ENCODE measurements at regions not wholly inside any gene's neighbourhood (a gene's known extent, or its start where the extent isn't known, plus 50 kb on each side); places are given as distances from the start of the nearest gene placed in this dataset.

- TF ChIP-seq CTCF (IDR thresholded peaks at IDR 0.05; ENCODE audit: low read depth, low read length), result no peak
- DNase-seq (ENCODE audit: low read depth in 2 of 2), result no peak
- H3K4me3 ChIP-seq (replicated peaks in 1 of 2; ENCODE audit: low read depth in 2 of 2, low read length in 2 of 2), result no peak overlapping the region
Measured at GRCh38 chr7:25772802-25773201, 379.2 kb upstream of the NFE2L3 start.

DNA sequence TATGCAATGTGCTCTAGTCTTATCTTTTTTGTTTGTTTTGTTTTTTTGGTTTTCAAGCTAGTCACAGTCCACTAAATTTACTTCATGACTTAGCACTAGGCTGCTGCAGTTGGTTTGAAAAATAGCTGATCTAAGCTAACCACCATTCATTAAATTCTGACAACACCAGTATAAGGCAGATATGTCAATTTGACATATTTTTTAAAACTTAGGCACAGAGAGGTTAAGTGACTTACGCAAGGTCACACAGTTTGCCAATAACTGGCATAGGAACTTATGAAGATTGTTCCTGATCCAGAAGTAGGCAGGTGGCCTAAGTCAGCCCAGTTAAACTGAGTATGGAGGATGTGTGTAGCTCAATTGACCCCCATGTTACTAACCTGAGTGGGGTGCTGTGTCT is 377.3 kb upstream of the NFE2L3 start:
- DNase-seq (ENCODE audit: low read depth in 2 of 2), result no peak
- no peak overlapping the region for H3K4me3 ChIP-seq (replicated peaks in 1 of 2; ENCODE audit: low read depth in 2 of 2, low read length in 2 of 2)
- TF ChIP-seq CTCF (IDR thresholded peaks at IDR 0.05; ENCODE audit: low read depth, low read length), result no peak

DNA sequence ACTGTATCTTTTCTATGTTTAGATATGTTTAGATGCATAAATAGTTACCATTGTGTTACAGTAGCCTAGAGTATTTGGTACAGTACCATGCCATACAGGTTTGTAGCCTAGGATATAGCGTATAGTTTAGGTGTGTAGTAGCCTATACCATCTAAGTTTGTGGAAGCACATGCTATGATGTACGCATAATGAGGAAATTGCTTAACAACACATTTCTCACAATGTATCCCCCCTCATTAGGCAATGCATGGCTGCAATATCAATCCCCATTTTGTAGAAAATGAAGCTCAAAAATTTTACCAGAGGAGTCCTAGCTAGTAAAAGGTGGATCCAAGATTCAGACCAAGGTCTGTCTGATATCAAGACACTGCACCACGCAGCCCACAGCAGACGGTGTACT is 376.4 kb upstream of the NFE2L3 start:
- no peak for TF ChIP-seq CTCF (IDR thresholded peaks at IDR 0.05; ENCODE audit: low read depth, low read length)
- no peak for DNase-seq (ENCODE audit: low read depth in 2 of 2)
- H3K4me3 ChIP-seq (replicated peaks in 1 of 2; ENCODE audit: low read depth in 2 of 2, low read length in 2 of 2), result no peak overlapping the region

DNA sequence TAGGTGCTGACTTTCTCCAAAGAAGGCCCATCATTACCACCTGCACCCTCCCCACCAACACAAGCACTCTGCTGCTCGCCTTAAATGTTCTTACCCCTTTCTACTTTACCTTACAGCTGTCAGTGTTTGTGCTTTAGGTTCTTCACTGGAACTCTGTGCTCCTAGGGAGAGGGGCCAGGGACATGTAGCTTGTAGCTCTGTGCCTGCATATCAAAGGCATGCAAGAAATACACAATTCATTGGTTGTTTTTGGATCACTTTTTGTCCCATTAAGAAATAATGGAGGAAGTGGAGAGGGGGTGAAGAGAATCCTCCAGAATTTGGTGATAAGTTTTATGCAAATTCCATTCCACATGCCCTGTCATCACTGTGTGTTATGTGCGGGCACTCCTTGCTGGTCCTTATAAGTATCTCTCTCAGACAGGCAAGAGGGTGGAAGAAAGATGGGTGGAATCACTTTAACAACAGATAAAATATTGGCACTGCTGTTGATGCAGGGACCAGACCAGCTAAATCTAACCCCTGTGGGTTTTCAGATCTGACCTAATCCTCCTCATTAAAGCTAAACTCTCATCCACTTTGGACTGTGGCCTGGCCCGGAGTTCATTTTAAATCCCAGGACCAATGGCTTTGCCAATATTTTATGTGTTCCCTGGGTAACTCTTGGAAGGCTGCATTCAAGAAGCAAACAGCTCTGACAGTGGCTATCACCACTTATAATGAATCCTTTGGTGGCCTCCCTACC is 375.8 kb upstream of the NFE2L3 start:
- no peak for TF ChIP-seq CTCF (IDR thresholded peaks at IDR 0.05; ENCODE audit: low read depth, low read length)
- H3K4me3 ChIP-seq (replicated peaks in 1 of 2; ENCODE audit: low read depth in 2 of 2, low read length in 2 of 2), result no peak overlapping the region
- no peak for DNase-seq (ENCODE audit: low read depth in 2 of 2)

DNA sequence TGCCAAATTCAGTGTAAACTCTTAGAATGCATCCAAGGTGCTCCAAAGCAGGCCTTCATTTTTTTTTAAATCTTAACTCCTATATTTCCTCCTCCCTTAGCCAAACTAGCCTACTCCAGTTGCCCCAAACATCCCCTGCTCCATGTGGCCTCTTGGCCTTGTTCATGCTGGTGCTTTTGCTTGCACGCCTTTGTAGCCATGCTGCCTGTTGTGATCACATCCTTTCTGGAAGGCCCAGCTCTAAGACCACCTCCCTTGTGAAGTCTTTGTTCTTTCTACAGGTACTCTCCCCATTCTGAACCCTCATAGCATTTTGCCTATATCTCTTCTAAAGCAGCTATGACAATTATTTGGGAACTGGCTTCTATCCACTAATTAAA is 375.3 kb upstream of the NFE2L3 start:
- no peak for TF ChIP-seq CTCF (IDR thresholded peaks at IDR 0.05; ENCODE audit: low read depth, low read length)
- no peak for DNase-seq (ENCODE audit: low read depth in 2 of 2)
- no peak overlapping the region for H3K4me3 ChIP-seq (replicated peaks in 1 of 2; ENCODE audit: low read depth in 2 of 2, low read length in 2 of 2)

GRCh38 chr7:25777969-25778708 is 373.9 kb upstream of the NFE2L3 start:
- DNase-seq (ENCODE audit: low read depth in 2 of 2), result no peak
- H3K4me3 ChIP-seq (replicated peaks in 1 of 2; ENCODE audit: low read depth in 2 of 2, low read length in 2 of 2), result no peak overlapping the region
- TF ChIP-seq CTCF (IDR thresholded peaks at IDR 0.05; ENCODE audit: low read depth, low read length), result no peak
